Frontal cortex (tissue), 3 donors: ENCODE measurements at regions not wholly inside any gene's neighbourhood (a gene's known extent, or its start where the extent isn't known, plus 50 kb on each side); places are given as distances from the start of the nearest gene placed in this dataset.
"Not testable (repeated sequence)": the region's sequence is repeated elsewhere in the genome, so short reads cannot be mapped to it uniquely, and the experiment has no call there.

Experiments
- DNase-seq, 2 donors: peaks; one replicate each; pipeline ENCODE4 v3.0.0; 2012; ENCODE audit warnings: low spot score in 2 of 2
- FAIRE-seq: peaks from 2 replicates; lab custom pipeline; 2012; peaks lifted over from hg19 to GRCh38; lab: Jason Lieb, UNC
- donor health status: control.
- donor health status: control.
- donor health status: control.

DNA sequence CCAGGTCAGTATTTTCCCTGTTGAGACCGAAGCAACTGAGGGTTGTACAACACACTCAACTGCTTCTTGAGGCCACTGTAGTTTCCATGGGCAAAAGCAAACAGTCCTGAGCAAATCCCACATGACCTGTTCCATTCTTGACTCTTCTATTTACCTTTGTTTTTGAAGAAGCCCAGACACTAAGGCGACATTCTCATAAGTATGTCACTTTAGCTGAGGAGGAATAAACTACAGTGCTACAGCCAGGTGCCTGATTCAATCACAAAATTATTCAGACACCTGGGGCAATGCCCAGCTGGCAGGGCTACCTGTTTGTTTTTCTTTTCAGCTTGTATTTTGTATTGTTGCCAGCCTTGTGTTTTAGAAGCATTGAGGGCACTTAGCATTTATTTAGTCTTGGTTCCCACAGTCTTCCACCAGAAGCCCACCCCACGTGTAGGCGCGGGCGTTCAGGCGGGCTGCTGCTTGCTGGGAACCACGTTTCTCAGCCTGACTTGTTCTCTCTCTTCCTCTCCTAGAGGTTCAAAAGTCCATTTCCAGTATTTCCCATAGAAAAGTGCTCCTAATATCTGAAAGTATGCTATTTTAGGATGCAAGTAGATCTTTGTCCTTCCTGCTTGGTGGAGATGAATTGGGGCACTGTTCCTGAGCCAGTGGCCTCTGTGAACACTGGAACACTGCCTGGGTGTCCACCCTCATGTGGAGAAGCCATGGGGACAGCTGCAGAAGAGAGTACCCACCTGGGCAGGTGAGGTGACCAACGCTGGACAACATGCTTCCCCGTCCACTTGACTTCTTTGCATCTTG is 99.0 kb upstream of the COPS8 start:
- FAIRE-seq (no peak), DNase-seq (no peak)

DNA sequence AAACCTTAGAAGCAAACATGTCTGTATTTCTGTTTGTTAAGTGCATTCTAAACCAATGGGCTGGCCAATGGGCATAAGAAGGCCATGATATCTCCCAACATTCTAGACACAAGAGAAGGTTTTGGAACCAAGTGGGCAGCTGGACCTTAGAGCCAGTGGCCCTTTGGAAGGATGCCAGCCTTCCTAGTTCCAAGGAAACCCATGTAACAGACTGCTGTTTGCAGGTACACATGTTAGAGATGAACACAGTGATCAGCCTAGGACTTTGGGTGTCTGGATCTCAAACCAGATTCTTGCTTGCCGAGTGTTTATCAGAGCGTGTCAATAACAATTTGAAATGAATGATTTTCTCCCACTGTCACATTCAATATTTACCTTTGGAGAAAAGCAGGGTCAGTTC is 97.5 kb upstream of the COPS8 start:
- FAIRE-seq (no peak), DNase-seq (no peak)

DNA sequence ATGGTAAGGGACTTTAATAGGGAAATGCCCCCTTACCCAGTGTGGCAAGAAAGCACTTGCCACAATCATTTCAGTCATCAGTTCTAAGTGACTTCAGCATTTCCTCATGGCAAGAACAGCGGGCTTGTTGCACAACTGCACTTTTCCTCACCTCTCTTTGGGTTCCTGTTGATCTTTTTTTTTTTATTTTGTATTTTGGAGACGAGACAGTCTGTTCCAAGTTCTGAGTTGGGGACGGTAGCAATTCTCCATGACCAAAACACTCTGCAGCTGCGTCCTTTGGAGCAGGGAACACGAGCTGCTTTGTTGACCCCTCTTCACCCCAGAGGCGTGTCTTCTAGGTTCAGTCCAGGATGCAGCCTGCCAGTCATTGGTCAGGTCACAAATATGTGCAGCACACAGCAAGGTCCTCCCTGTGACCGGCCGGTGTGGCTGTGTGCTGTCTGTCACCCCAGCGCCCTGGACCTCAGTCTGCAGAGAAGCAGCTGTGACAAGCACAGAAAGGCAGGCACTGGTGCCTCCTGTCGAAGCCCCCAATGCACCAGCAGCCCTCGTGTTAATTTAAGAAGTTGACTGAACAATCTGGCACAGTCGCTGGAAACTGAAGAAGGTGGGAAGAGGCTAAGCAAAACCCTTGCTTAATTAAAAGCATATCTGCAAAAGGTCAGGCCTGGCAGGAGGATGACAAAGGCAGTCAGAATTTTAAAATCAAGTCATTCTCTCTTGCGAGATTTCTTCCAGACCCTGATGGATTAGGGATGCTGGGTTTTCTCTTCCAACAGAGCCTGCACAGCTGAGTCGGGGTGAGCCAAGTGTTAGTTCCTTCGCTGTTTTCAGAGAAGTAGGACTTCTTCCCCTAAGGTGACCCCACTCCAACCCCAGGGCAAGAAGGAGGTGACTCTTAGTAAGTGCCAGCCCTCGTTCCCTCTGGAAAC is 96.7 kb upstream of the COPS8 start:
- no peak for FAIRE-seq
- DNase-seq = no peak

DNA sequence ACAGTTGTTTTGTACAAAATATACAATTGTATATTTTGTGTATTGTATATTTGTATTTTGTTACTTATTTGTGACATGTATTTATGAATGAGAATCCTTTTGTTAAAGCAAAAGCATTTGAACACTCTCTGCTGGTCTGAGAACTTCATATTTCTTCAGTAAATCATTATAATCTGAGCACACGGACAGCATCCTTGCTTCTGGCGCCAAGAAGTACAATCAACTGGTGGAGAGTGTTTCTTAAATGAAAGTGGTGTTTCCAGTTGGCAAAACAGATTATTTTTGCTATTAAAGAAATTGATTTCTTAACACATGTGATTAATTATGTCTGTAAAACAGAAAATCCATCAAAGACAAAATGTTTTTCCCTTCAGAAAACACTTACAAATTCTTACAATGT is 95.1 kb upstream of the COPS8 start:
- DNase-seq = no peak
- no peak for FAIRE-seq

DNA sequence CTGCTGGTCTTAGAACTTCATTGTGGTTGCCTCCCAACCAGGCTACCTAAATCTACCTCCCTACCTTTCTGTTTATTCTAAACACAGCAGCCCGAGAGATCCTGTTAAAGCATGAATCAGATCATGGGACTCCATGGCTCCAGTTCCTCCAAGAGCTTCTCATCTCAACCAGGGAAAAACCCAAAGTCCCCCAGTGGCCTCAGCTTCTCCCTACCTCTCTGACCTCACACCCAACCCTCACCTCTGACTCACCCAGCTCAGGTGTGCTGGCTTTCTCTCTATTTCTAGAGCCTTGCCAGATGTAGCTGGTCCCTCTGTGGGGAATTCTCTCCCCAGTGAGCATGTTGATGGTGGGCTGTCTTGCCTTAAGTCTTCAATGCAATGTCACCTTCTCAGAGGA is 93.8 kb upstream of the COPS8 start:
- DNase-seq (no peak), FAIRE-seq (no peak)

DNA sequence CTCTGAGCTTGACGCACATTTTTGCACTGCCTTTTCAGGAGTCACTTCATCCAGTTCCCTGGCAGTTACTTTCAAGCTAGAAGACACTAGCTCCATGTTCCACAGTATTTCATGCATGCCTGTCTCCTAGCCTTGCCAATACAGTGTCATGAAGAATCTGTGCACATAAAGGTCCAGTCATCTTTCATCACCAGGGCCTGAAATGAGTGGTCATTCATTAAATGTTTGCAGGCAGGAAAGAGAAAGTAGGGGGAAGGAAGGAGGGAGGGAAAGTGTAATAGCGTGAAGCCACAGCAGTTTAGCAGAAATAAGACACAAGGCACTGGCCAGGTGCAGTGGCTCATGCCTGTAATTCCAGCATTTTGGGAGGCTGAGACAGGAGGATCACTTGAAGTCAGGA is 92.4 kb upstream of the COPS8 start:
- FAIRE-seq = no peak

DNA sequence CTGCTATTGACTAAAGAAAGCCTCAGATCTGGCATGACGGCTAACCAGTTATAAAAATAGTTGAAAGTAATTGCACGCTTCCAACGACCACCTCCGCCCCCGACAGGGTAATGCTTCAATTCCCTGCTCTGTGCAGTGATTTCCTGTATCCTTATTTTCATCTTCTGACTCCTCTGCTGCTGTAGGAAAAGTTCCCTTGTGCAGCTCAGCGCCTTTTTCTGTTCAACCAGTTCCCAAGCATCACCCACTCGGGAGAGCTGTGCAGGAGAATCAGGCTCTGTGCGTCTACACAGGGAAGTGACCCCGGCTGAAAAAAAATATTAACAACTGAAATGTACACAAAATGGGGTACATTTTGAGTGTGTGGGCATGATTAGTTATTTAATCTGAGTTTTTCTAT is 91.3 kb upstream of the COPS8 start:
- FAIRE-seq = no peak
- DNase-seq = no peak

More for the DNA sequence above, 92.4 kb upstream of the COPS8 start:
- DNase-seq = no peak

DNA sequence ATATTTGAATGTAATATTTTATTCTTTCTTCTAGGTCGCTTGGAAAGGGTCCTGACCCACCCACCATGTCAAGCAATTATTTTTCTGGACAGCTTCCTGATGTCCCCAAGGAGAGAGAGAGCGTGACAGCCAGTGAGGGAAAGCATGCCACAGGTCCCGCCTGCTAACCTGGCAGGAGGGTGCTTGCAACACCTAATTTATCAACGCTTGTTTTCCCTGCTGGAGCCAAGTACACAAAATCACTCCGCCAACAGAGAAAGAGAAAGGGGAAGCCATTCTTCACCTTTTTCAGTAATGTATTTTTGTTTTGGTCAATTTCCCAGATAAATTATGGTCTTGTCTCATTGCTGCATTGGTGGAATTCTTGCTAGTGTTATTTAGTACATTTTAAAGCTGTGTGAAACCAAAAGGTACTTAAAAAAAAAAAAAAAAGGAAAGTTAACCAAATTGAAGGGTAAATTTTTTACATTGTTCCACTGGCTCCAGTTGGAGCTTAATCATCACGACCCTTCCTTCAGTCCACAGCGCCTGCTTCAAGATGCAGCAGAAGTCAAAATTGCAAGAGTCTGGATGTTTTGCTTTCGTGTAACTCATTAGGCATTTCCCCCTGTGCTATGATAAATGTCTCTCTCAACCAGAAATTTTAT is 88.5 kb upstream of the COPS8 start:
- no peak for DNase-seq
- no peak for FAIRE-seq

DNA sequence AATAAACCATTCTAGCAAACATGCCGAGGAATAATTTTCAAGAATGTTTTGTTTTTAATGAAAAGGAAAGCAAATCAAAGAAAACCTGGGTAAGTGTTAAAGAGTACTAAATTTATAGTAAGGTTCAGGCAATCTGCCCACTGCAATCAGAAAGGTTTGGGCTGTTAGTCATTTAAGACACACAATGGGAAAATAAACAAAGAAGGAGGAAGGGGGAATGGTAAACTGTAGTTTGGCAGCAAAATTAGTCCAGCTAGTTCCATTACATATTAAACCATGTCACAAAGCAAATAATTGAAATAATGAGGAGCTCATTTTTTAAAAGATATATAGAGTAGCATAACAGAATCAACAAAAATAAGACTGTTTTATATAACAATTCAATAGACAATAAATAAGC is 87.5 kb upstream of the COPS8 start:
- no peak for DNase-seq
- no peak for FAIRE-seq

DNA sequence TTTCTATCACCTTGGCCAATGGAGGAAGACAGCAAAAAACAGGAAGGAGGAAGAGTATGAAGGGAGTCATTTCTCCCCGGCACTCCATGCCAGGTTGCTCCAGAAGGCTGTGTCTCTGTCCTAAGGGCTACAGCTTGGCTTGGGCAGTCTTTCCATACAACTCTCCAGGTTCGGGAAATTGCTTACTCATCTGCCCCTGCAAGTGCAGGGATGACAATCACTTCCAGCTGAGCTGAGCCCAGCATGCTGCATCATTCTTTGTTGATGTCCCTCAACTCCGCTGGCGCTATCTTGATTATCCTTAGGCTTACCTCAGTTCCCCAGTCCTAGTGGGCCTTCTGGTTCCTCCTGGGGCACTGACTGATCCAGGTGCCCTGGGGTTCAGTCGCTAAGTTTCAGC is 86.9 kb upstream of the COPS8 start:
- FAIRE-seq = no peak
- DNase-seq = no peak

DNA sequence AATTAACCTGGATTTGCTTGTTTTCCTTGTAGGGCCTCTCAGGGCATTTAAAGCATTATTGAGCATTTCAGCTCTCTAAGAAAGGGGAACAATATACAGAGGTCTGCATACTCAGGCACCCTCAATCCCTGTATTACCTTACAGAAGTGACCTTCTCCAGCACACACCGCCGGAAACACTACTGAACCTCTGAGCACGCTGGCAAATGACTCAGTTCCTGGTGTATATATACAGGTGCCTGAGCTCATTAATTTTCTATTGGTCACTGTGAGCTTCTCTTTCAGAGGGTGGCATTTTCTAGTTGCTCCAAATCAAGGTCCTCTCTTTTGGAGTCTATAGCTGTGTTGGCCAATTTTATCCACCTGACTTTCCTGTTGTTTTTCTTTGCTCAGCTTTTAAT is 85.2 kb upstream of the COPS8 start:
- no peak for DNase-seq
- FAIRE-seq = no peak

DNA sequence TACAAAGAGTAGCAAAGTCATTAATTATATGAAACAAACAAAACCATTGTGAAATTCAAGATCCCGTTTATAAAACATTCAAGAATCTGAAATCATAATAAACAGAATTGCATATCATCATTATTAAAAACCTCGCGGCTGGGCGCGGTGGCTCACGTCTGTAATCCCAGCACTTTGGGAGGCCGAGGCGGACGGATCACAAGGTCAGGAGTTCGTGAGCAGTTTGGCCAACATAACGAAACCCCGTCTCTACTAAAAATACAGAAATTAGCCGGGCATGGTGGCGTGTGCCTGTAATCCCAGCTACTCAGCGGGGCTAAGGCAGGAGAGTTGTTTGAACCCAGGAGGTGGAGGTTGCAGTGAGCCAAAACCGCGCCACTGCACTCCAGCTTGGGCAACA is 80.3 kb upstream of the COPS8 start:
- not testable (repeated sequence) for DNase-seq, FAIRE-seq

DNA sequence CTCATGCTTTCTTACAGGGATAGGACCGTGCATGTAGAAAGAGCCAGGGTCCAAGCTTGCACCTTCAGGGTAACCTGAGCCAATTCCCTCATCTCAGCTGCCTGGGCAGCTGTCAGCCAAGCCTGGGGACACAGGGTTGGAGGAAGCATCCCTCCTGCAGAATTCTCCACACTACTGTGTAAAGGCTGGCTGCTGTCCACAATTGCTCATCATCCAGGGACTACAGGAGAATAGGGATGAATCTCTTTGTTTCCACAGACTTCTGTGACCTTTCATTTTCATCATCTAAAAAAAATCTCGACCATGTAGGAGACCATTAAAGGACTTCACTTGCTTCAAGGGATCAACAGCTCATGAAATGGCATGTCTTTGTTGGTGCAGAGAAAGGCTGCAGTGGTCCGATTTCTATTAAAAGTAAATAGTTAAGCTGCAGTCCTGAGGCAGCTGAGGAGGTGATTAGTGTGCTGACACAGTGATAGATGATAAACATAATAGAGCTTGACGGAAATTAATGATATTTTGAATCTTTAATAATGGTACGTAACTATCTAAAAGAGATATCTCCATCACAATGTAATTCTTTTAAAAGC is 74.4 kb upstream of the COPS8 start:
- no peak for DNase-seq

DNA sequence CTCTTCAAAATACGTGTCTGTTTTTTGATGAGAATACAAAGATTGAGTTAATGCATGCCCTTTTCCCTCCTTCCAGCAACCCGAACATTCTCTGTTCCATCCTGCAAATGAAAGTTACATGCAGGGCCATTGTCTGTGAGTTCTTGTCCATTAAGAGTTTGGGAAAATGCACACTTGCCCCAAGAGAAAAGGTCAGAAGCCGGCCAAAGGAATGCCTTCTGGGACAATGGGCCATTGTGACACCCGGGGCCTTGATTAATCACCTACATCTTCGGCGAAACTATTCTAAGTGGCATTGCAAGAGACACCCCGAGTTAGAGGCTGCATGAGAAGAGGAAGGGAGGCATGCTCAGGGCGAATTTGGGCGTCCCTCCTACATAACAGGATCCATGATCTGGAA is 73.7 kb upstream of the COPS8 start:
- DNase-seq (no peak), FAIRE-seq (no peak)

More for the DNA sequence above, 74.4 kb upstream of the COPS8 start:
- FAIRE-seq = no peak

DNA sequence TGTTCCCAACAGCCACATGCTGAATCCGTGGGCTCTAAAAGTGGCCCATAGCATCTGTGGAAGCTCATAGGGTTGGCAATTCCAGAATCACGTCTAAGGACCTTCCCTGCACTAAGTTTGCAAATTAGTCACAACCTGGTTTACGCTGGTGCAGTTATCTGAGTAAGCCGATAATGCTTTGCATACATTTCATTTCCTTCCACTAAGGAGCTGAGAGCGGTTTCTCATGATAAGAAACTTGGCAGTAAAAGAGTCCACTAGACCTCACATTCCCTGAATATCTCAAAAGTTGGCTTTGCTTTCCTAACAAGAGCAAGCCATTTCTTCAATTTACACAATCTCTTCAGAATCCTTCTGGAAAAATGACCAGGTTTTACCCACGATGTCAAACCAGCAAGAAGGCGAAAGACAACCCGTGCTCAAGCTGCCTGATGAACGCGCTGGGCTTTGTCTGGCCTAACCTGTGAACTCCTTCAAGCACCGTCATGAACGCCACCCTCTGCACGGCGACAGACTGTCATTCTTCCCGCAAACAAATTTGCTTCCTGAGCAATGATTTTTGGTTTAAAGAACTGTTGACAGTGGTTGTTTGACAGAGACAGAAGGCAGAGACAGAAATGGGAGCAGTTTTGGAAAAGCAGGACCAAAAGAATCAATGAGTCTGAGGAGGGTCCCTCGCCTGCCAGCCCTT is 73.0 kb upstream of the COPS8 start:
- DNase-seq (no peak), FAIRE-seq (no peak)

DNA sequence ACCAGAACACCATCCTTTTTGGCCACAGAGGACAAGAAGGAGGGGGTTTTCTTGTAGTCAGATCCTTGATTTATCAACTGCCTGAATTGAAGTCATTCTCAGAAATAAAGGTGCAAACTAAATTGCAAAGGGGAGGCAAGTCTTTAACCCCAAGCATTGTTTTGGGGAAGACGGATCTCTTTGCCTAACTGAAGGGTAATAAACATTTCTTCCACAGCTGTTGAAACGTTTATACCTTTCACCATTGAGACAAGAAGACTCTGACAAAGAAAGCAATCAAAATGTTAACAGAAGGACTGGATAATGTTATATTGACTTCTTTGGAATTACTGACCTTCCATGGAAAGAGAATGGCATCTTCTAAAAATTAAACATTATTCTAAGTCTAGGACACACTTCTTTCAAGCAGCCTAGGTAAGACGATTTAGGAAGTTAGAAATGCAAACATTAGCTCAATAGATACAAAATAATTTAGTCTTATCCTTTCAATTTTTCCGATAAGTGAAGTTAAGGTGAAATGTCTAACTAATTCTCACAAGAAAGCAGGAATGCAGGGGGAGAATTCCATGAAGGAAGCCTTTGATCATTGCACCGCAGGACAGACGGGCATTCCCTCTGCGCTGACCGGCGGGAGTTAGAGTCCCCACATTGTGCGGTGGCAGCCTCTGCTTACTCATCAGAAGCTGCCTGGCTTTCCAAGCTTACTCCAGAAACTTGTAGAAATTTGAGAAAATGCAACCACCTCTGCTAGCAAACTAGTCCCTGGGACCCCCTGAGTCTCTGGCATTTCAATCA is 69.4 kb upstream of the COPS8 start:
- no peak for DNase-seq
- no peak for FAIRE-seq

DNA sequence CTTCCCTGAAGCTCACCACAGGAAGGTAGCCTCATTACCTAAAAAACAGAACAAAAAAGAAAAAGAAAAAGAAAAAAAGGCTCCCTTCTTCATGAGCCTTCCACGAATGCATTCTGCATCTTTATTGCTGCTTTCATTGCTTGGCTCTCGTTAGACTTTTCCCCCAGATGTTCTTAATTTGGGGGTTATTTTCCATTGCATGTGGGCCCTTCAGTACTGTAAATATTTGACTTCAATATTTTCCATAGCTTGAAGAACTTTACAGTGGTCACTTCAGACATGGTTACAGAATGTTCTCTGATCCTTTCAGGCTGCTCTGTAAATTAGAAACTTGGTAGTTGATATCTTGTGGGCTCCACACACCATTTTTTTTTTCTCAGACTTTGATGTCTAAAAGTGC is 65.6 kb upstream of the COPS8 start:
- FAIRE-seq = no peak

DNA sequence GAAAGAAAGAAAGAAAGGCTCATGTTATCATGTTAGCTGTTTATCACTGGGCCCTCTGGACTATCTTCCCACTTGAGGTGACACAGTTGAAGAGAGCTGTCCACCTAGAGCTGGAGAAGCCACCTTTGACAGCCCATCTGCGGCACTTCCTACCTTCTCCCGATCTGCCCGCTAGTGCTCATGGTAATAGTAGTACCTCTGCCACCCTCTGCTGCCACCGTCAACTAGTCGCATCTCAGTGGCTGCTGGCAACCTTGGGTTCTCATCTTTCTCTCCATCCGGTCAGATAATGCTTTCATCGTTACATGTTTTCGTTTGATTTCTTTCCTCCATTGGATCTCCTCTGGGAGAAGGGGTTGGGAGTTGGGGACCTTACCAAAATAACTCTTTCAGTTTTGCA is 63.2 kb upstream of the COPS8 start:
- FAIRE-seq (no peak), DNase-seq (no peak)

More for the DNA sequence above, 65.6 kb upstream of the COPS8 start:
- no peak for DNase-seq

DNA sequence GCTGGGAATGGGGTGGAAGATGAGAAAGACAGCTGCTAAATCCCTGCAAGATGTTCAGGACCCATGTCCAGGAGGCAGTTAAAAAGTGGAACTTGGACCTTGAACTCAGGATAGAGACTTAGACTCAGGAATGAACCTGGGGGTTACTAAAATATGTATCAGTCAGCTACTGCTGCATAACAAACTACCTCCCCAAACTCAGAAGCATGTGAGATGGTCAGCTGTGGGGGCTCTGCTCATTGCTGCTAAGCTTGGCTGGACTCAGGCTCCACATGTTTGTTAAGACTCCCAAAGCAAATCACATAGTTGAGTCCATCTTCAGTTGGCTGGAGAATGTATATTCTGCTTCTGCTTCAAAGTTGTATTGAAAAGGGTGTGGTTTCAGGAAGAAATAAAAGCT is 61.4 kb upstream of the COPS8 start:
- no peak for FAIRE-seq
- no peak for DNase-seq
